HG03097 (cell line): ENCODE measurements at regions not wholly inside any gene's neighbourhood (a gene's known extent, or its start where the extent isn't known, plus 50 kb on each side); places are given as distances from the start of the nearest gene placed in this dataset.

Source experiments
- ATAC-seq: cut with Tn5 transposase; IDR thresholded peaks from one replicate; pipeline ENCODE4 v1.9.1; 2021; ENCODE audit not compliant: unreplicated experiment, low FRiP score

GRCh38 chr2:157938556-157938955 lies 62.4 kb upstream of the ACVR1 start:
- no peak for ATAC-seq

GRCh38 chr2:157936406-157936805 lies 60.3 kb upstream of the ACVR1 start:
- no peak for ATAC-seq

GRCh38 chr2:157935378-157935906 lies 59.3 kb upstream of the ACVR1 start:
- ATAC-seq: no peak

GRCh38 chr2:157934684-157935377 lies 58.7 kb upstream of the ACVR1 start:
- ATAC-seq: no peak

GRCh38 chr2:157933160-157933920 lies 57.2 kb upstream of the ACVR1 start:
- ATAC-seq: no peak

- no peak for ATAC-seq
Observed at GRCh38 chr2:157932480-157933159, 56.5 kb upstream of the ACVR1 start.

- ATAC-seq: no peak
Observed at GRCh38 chr2:157931542-157931941, 55.4 kb upstream of the ACVR1 start.

GRCh38 chr2:157930728-157931127 lies 54.6 kb upstream of the ACVR1 start:
- ATAC-seq: no peak

GRCh38 chr2:157929871-157930667 lies 53.9 kb upstream of the ACVR1 start:
- no peak for ATAC-seq

GRCh38 chr2:157928372-157928771 lies 52.2 kb upstream of the ACVR1 start:
- ATAC-seq: no peak

- no peak for ATAC-seq
Observed at GRCh38 chr2:157927155-157927554, 51.0 kb upstream of the ACVR1 start.
